GM06990 (cell line): ENCODE measurements at regions not wholly inside any gene's neighbourhood (a gene's known extent, or its start where the extent isn't known, plus 50 kb on each side); places are given as distances from the start of the nearest gene placed in this dataset.

Experiments used
- DNase-seq: peaks from one replicate; pipeline ENCODE4 v3.0.0-alpha.2; 2011; ENCODE audit not compliant: insufficient read length; ENCODE audit errors: extremely low read depth
- H3K27me3 ChIP-seq: replicated peaks from 2 replicates; pipeline ENCODE4 v1.6.0; 2011; ENCODE audit warnings: low read length; ENCODE audit not compliant: control insufficient read depth, insufficient read depth
- H3K36me3 ChIP-seq: 2 replicates; pipeline ENCODE4 v1.5.1; 2011; ENCODE audit warnings: low read length; ENCODE audit not compliant: control insufficient read depth, insufficient read depth
- H3K4me3 ChIP-seq: replicated peaks from 2 replicates; pipeline ENCODE4 v1.5.1; 2011; ENCODE audit warnings: low read depth, mild to moderate bottlenecking, control low read depth, low read length
- CTCF ChIP-seq: IDR thresholded peaks from 2 replicates; pipeline ENCODE4 v1.5.1; 2011; ENCODE audit warnings: low read length, control low read depth, mild to moderate bottlenecking, inconsistent platforms; ENCODE audit not compliant: insufficient read depth, poor library complexity, severe bottlenecking

- H3K27me3 ChIP-seq: no peaks in the 10 kb centered on the region
- H3K4me3 ChIP-seq: no peak overlapping the region
- TF ChIP-seq CTCF: no peak
Observed at GRCh38 chr13:19069684-19070397, 111.8 kb downstream of the TUBA3C start.

GRCh38 chr13:19068691-19069090 lies 112.9 kb downstream of the TUBA3C start:
- TF ChIP-seq CTCF: no peak
- no peaks in the 10 kb centered on the region for H3K27me3 ChIP-seq

More at GRCh38 chr13:19069684-19070397, 111.8 kb downstream of the TUBA3C start:
- H3K36me3 ChIP-seq: no peaks in the 10 kb centered on the region
- no peak for DNase-seq

GRCh38 chr13:19067767-19068166 lies 113.9 kb downstream of the TUBA3C start:
- Histone ChIP-seq H3K36me3 (no peaks in the 10 kb centered on the region), H3K27me3 (no peaks in the 10 kb centered on the region), H3K4me3 (no peak overlapping the region)
- DNase-seq: no peak
- no peak for TF ChIP-seq CTCF

More at GRCh38 chr13:19068691-19069090, 112.9 kb downstream of the TUBA3C start:
- Histone ChIP-seq H3K36me3 (no peaks in the 10 kb centered on the region), H3K4me3 (no peak overlapping the region)
- no peak for DNase-seq

GRCh38 chr13:19062801-19063200 lies 118.8 kb downstream of the TUBA3C start:
- no peak for TF ChIP-seq CTCF
- H3K36me3 ChIP-seq: no peaks in the 10 kb centered on the region
- DNase-seq: no peak
- no peak overlapping the region for H3K4me3 ChIP-seq
- H3K27me3 ChIP-seq: no peaks in the 10 kb centered on the region

GRCh38 chr13:19062019-19062646 lies 119.5 kb downstream of the TUBA3C start:
- Histone ChIP-seq H3K4me3 (no peak overlapping the region), H3K27me3 (no peaks in the 10 kb centered on the region), H3K36me3 (no peaks in the 10 kb centered on the region)
- no peak for DNase-seq
- TF ChIP-seq CTCF: no peak
